ENCODE measurements at regions not wholly inside any gene's neighbourhood (a gene's known extent, or its start where the extent isn't known, plus 50 kb on each side); places are given as distances from the start of the nearest gene placed in this dataset.

DNA sequence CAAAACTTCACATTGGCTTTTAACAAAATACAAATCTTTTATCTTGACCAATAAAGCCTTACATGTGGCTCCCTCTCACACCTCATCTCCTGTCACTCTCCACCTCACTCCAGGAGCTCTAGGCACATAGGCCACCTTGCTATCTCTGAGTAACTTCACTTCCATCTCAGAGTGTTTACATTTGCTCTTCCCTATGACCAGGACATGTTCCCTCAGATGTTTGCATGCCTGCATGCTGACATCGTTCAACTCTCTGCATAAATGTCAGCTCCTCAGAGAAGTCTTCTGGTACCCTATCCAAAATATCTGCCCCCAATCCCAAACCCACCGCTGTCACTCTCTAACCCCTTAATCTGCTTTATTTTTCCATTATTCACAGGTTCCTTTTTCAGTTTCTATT lies 110.9 kb downstream of the TOMM20 start:
- no peaks in the 10 kb centered on the region for H3F3A ChIP-seq (ENCODE audit: insufficient read depth, low read length, poor library complexity, severe bottlenecking)
- H3K79me2 ChIP-seq (replicated peaks; ENCODE audit: insufficient read depth, low read length) = no peaks in the 10 kb centered on the region
- no peak overlapping the region for H3K27ac ChIP-seq (ENCODE audit: low read length)
- H3K9ac ChIP-seq (ENCODE audit: low read length) = no peak overlapping the region
- H3K9me3 ChIP-seq (ENCODE audit: low read length) = no peaks in the 10 kb centered on the region
- no peaks in the 10 kb centered on the region for H3K9me2 ChIP-seq (ENCODE audit: insufficient read depth, low read length)
- no peak overlapping the region for H3K4me2 ChIP-seq (ENCODE audit: low read length)
- TF ChIP-seq, protein P1, sequence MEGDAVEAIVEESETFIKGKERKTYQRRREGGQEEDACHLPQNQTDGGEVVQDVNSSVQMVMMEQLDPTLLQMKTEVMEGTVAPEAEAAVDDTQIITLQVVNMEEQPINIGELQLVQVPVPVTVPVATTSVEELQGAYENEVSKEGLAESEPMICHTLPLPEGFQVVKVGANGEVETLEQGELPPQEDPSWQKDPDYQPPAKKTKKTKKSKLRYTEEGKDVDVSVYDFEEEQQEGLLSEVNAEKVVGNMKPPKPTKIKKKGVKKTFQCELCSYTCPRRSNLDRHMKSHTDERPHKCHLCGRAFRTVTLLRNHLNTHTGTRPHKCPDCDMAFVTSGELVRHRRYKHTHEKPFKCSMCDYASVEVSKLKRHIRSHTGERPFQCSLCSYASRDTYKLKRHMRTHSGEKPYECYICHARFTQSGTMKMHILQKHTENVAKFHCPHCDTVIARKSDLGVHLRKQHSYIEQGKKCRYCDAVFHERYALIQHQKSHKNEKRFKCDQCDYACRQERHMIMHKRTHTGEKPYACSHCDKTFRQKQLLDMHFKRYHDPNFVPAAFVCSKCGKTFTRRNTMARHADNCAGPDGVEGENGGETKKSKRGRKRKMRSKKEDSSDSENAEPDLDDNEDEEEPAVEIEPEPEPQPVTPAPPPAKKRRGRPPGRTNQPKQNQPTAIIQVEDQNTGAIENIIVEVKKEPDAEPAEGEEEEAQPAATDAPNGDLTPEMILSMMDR (IDR thresholded peaks at IDR 0.05; ENCODE audit: poor library complexity, severe bottlenecking) = no peak
- TF ChIP-seq RAD21 (conservative IDR thresholded peaks at IDR 0.05) = no peak
- no peak for TF ChIP-seq POLR2AphosphoS5 (IDR thresholded peaks at IDR 0.05)
- TF ChIP-seq EP300 (conservative IDR thresholded peaks at IDR 0.05; ENCODE audit: poor library complexity, severe bottlenecking) = no peak
- no peak for TF ChIP-seq EZH2 (IDR thresholded peaks at IDR 0.05; ENCODE audit: borderline replicate concordance, insufficient read depth, low read length, poor library complexity, severe bottlenecking)
- TF ChIP-seq, protein P2, sequence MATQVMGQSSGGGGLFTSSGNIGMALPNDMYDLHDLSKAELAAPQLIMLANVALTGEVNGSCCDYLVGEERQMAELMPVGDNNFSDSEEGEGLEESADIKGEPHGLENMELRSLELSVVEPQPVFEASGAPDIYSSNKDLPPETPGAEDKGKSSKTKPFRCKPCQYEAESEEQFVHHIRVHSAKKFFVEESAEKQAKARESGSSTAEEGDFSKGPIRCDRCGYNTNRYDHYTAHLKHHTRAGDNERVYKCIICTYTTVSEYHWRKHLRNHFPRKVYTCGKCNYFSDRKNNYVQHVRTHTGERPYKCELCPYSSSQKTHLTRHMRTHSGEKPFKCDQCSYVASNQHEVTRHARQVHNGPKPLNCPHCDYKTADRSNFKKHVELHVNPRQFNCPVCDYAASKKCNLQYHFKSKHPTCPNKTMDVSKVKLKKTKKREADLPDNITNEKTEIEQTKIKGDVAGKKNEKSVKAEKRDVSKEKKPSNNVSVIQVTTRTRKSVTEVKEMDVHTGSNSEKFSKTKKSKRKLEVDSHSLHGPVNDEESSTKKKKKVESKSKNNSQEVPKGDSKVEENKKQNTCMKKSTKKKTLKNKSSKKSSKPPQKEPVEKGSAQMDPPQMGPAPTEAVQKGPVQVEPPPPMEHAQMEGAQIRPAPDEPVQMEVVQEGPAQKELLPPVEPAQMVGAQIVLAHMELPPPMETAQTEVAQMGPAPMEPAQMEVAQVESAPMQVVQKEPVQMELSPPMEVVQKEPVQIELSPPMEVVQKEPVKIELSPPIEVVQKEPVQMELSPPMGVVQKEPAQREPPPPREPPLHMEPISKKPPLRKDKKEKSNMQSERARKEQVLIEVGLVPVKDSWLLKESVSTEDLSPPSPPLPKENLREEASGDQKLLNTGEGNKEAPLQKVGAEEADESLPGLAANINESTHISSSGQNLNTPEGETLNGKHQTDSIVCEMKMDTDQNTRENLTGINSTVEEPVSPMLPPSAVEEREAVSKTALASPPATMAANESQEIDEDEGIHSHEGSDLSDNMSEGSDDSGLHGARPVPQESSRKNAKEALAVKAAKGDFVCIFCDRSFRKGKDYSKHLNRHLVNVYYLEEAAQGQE (IDR thresholded peaks at IDR 0.05; ENCODE audit: borderline replicate concordance) = no peak
- TF ChIP-seq TAF1 (IDR thresholded peaks at IDR 0.05; ENCODE audit: low read depth) = no peak
- no peak for TF ChIP-seq MXI1 (conservative IDR thresholded peaks at IDR 0.05; ENCODE audit: poor library complexity, severe bottlenecking)
- no peak for TF ChIP-seq SMC3 (conservative IDR thresholded peaks at IDR 0.05; ENCODE audit: poor library complexity)
- no peak overlapping the region for H2AFZ ChIP-seq (ENCODE audit: low read depth, low read length)
- H3K36me3 ChIP-seq (ENCODE audit: insufficient read depth, low read length) = no peaks in the 10 kb centered on the region
- no peaks in the 10 kb centered on the region for H4K20me1 ChIP-seq (ENCODE audit: insufficient read depth)
- no peaks in the 10 kb centered on the region for H3K27me3 ChIP-seq (ENCODE audit: insufficient read depth, low read depth, low read length)
- no peak overlapping the region for H3K4me3 ChIP-seq (ENCODE audit: low read length)

DNA sequence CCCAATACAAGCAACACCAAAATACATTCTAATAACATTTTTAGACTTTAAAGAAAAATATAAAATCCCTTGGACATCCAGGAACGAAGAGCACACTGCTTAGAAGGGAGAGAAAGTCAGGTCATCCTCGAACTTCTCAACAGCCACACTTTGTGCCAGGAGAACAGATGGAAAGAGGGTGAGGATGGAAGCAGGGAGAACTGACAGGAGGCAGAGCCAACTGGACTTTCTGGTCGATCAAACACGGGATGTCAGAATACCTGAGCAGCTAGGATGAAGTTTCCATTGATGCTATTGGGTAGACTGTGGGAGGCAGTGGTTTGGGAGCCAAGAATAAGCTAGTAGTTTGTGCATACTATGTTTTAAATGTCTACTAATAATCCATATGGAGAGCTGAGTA lies 111.4 kb downstream of the TOMM20 start:
- Histone ChIP-seq H3K9me3 (ENCODE audit: low read length) (no peaks in the 10 kb centered on the region), H3K4me2 (ENCODE audit: low read length) (no peak overlapping the region), H3K9me2 (ENCODE audit: insufficient read depth, low read length) (no peaks in the 10 kb centered on the region), H3K27me3 (ENCODE audit: insufficient read depth, low read depth, low read length) (no peaks in the 10 kb centered on the region), H3F3A (ENCODE audit: insufficient read depth, low read length, poor library complexity, severe bottlenecking) (no peaks in the 10 kb centered on the region), H3K9ac (ENCODE audit: low read length) (no peak overlapping the region), H3K27ac (ENCODE audit: low read length) (no peak overlapping the region), H2AFZ (ENCODE audit: low read depth, low read length) (no peak overlapping the region), H4K20me1 (ENCODE audit: insufficient read depth) (no peaks in the 10 kb centered on the region), H3K79me2 (replicated peaks; ENCODE audit: insufficient read depth, low read length) (no peaks in the 10 kb centered on the region), H3K4me3 (ENCODE audit: low read length) (no peak overlapping the region), H3K36me3 (ENCODE audit: insufficient read depth, low read length) (no peaks in the 10 kb centered on the region)
- no peak for TF ChIP-seq EZH2 (IDR thresholded peaks at IDR 0.05; ENCODE audit: borderline replicate concordance, insufficient read depth, low read length, poor library complexity, severe bottlenecking)
- TF ChIP-seq MXI1 (conservative IDR thresholded peaks at IDR 0.05; ENCODE audit: poor library complexity, severe bottlenecking) = no peak
- TF ChIP-seq, protein P2 (IDR thresholded peaks at IDR 0.05; ENCODE audit: borderline replicate concordance) = no peak
- TF ChIP-seq RAD21 (conservative IDR thresholded peaks at IDR 0.05) = no peak
- TF ChIP-seq TAF1 (IDR thresholded peaks at IDR 0.05; ENCODE audit: low read depth) = no peak
- no peak for TF ChIP-seq SMC3 (conservative IDR thresholded peaks at IDR 0.05; ENCODE audit: poor library complexity)
- TF ChIP-seq POLR2AphosphoS5 (IDR thresholded peaks at IDR 0.05) = no peak
- TF ChIP-seq, protein P1 (IDR thresholded peaks at IDR 0.05; ENCODE audit: poor library complexity, severe bottlenecking) = no peak
- no peak for TF ChIP-seq EP300 (conservative IDR thresholded peaks at IDR 0.05; ENCODE audit: poor library complexity, severe bottlenecking)

All from neural cell (in vitro differentiated cells).